Erythroblast (primary cell): ENCODE measurements at regions not wholly inside any gene's neighbourhood (a gene's known extent, or its start where the extent isn't known, plus 50 kb on each side); places are given as distances from the start of the nearest gene placed in this dataset.

Experiments
- GATA1 ChIP-seq: IDR thresholded peaks from 2 replicates; pipeline ENCODE4 v1.6.1; 2011; ENCODE audit warnings: low read depth, mild to moderate bottlenecking, control low read depth, low read length, moderate library complexity
- POLR2A ChIP-seq: IDR thresholded peaks from 2 replicates; pipeline ENCODE4 v1.6.1; 2011; ENCODE audit warnings: mild to moderate bottlenecking, low read length

DNA sequence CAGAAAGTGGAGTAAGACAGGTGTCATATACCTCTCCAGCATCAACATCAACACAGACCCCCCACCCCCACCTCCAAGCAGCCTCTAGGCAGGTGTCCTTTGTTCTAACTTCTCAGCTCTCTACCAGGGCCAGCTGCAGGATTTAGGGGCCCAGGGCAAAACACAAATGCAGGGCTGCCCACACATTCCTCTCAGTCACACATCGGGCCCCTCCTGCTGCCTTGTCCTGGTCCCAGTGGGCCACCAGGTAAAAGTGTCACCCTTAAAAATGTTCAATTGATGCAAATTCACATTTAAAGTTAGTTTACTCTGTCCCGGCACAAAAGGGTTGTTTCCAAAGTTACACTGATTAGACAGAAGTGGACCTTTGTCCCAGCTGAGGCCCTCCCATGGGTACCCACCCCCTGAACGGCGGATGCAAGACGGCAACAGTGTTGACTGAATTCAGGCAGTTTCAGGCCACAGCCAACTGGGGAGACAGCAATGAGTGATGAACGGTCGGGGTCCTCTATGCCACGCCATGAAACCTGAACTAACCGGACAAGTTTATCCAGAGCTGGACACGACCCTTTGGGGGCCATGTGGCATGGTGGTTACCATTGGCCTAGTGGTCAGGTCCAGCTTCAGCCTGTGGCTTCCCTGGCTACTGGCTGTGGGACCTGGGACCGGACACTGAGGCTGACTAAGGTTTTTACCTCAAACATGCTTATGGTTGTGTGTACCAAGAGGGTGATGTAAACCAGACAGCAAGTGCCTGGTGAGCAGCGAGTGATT lies 52.2 kb upstream of the UNC93A start:
- TF ChIP-seq POLR2A (no peak), GATA1 (no peak)
